Right lung (tissue), 2 donors: ENCODE measurements at regions not wholly inside any gene's neighbourhood (a gene's known extent, or its start where the extent isn't known, plus 50 kb on each side); places are given as distances from the start of the nearest gene placed in this dataset.
A peak's percentile ranks its signal among the peaks of the same experiment; 100 is the strongest.
"Not testable (repeated sequence)": the region's sequence is repeated elsewhere in the genome, so short reads cannot be mapped to it uniquely, and the experiment has no call there.

ENCODE experiments used
- DNase-seq, 2 donors: peaks; one replicate each; pipeline ENCODE4 v3.0.0-alpha.2; 2013

DNA sequence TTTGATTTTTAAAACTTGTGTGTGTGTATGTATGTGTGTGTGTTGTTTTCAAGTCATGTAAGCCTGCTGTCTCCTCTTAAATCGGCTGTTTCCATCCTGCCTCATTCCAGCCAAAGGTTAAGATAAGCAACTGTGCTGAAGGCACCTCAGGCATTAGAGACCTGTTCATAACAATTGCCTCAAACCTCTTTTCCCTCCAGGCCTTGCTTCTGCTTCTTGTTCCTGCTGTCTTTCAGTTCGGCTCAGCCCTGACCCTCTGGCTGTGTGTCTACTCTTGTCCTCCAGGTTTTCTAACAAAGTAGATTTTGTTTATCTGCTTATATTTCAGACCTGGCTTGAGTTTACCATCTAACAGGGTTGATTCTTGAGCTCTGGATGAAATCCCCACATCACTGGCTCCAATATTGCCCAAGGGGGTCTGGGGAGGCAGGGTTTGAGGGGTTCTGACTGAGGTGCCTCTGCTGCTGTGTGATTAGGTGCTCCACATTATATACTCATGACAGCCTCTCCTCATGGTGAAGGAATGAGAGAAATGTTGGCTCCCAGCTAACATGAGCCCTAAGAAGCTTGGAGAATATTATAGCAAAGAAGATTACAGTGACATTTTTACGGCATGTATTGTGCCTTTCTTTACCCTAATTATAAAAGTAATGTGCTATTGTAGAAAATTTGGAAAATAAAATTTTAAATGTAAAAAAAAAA, 229.7 kb upstream of the PIK3R1 start:
- DNase-seq = no peak

DNA sequence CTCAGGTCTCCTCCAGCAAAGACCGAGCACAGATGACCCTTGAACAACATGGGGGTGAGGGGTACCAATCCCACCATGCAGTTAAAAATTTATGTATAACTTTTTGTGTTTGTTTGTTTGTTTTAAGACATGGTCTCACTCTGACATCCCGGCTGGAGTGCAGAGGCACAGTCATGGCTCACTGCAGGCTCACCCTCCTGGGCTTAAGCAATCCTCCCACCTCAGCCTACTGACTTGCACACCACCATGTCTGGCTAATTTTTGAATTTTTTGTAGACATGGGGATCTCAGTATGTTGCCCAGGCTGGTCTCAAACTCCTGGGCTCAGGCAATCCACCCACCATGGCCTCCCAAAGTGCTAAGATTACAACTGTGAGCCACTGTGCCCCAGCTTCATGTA, 231.0 kb upstream of the PIK3R1 start:
- DNase-seq = no peak

DNA sequence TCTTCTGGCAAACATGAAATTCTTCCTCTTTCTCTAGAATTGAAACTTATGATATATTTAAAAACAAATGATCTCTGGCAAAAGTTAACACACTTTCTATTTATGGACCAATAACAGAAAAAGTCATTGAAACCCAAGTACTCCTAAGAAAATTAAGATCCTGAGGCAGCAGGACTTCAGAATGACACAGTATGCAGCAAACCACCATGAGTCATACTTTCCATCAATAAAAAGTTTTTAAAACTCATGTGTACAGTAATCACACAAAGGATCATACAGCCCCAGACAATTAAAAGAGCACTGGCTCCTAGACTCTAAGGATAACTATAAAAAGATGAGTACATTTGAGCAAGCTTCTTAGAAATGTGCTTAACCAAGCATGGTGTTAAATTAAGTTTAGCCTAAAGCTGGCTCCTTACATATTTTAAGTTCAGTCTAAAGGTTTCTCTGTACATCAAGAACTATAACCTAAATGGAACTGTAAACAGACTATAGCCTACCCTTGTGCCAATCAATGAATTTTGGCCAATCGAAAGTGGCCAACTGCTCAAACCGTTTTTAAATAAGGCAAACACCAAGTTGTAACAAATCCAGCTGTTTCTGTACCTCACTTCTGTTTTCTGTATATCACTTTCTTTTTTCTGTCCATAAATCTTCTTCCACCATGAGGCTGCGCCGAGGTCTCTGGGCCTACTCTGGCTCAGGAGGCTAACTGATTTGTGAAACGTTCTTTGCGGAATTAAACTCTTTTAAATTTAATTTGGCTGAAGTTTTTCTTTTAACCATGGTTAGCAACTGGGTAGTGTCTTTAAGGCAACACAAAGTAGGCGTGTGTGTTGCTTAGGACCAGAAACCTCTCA, 232.1 kb upstream of the PIK3R1 start:
- DNase-seq = no peak

DNA sequence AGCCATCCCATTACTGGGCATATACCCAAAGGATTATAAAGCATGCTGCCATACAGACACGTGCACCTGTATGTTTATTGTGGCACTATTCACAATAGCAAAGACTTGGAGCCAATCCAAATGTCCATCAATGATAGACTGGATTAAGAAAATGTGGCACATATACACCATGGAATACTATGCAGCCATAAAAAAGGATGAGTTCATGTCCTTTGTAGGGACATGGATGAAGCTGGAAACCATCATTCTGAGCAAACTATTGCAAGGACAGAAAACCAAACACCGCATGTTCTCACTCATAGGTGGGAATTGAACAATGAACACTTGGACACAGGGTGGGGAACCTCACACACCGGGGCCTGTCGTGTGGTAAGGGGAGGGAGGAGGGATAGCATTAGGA, 233.4 kb upstream of the PIK3R1 start:
- DNase-seq = not testable (repeated sequence)

DNA sequence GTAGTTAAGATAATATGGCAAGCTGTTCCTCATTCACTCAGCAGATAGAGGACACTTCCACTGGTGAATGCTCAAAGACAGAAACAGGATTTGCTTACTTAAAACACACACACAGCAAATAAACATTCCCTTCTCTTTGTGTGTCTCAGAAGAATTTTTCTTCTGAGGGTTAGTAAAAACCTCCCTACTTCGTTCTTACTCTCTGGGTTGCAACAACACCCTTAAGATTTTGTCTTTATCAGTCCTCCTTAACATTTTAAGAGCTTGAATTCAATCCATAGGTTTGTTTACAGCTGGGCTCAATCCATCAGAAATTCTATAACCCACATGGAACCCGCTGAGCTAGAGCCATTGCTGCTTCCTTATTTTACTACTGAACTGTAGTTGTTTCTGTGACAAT, 237.4 kb upstream of the PIK3R1 start:
- no peak for DNase-seq

DNA sequence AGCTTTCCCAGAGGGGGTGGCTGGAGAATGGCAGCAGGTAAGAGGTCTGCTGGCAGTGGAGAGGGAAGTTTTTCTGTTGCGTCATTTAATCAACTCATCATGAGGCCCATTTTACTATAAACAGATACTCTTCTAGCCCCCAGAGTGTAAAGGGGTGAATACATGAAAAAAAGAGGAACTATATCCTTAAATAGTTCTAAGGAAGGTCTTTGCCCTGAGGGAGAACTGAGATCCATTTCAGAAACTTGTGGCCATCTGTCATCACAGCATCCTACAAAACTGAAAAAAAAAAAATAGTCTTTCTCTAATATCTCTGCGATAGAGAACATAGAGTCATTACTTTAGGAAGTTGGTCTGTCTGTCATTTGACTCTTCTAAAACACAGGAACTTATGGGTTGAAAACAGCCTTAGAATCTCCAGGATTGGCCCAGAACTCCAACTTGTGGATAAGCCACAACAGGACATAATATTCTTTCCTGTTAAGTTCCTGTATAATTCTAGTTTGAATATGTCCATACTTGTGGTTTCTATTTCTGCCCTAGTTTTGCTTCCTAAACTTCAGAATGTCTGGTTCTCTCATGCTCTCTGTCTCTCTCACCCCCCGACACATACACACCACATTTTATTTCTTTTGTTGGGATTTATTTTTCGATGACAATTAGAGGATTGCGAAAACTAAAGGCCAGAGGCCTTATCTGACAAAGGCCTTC, 238.5 kb upstream of the PIK3R1 start:
- no peak for DNase-seq

DNA sequence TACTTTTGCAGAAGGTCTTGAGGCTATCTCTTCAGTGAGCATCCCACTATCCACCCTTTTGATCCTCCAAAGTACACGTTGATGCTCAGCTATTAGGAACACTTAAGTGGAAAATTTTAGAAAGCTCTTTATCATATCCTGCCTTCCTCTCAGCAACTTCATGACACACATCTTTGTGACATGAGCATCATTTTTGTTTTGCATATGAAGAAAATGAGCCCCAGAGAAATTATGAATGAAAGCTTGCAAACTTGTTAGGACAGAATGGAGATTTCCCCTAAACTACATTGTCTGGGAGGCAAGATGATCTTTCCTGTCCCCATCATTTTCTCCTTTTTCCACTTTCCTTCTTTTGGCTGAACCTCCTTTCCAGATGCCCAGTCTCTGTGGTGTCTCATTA, 239.4 kb upstream of the PIK3R1 start:
- no peak for DNase-seq

DNA sequence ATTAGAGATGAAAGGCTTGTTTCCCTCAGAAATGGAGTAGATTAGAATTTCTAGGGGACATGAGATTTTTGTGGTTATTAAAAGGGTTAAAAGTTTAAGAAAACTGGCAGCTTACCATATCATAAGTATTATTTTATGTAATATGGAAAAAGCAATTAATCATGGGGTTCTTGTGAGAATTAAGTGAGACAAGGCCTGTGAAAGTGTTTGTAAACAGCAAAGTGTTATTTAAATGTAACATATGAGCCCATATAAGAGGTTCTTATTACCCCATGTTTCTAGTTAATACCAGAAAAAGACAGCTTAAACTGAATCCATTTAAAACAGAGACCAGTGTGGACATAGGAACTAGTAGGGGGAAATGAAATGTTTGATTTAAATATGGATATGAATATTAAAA, 241.1 kb upstream of the PIK3R1 start:
- peak; percentile 72 to 80 for DNase-seq

DNA sequence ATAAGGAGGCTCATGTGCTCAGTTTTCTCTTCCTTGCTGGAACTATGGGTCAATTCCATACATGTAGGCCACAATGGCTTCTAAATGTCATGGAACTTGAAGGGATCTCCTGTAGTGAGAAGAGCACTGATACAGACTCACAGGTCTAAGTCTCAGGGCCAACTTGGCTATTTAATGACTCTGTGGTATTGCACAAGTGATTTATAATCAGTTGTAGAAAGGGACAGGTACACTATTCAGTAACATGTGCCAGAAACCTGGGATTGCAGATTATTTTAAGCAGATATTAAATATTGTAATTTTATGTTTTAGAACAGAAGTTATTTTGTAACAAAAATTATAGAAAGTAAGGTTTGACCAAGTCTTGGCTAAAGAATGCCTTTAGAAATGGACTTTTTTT, 241.5 kb upstream of the PIK3R1 start:
- no peak for DNase-seq

DNA sequence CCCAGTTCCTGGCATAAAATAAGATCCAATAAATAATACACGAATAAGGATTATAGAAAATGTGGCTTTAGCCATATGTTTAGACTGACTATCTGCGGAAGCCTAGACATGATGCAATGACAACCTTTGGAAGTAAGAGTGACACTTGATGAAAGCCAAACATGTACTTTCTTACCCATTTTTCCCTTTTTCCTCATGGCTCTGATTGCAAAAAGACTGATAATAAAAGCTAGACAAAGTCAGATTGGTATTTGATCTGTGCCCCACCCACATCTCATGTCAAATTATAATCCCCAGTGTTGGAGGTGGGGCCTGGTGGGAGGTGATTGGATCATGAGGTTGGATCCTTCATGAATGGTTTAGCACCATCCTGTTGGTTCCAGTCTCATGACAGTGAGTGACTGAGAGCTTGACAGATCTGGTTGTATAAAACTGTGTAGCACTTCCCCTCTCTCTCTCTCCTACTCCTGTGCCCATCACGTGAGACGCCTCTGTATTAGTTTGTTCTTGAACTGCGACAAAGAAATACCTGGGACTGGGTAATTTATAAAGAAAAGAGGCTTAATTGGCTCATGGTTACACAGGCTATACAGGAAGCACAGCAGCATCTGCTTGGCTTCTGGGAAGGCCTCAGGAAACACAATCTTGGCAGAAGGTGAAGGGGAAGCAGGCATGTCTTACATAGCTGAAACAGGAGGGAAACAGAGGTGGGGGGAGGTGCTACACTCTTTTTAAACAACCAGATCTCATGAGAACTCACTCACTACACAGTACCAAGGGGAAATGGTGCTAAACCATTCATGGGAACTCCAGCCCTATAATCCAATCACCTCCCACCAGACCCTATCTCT, 243.4 kb upstream of the PIK3R1 start:
- peak; percentile 48 to 55 for DNase-seq

DNA sequence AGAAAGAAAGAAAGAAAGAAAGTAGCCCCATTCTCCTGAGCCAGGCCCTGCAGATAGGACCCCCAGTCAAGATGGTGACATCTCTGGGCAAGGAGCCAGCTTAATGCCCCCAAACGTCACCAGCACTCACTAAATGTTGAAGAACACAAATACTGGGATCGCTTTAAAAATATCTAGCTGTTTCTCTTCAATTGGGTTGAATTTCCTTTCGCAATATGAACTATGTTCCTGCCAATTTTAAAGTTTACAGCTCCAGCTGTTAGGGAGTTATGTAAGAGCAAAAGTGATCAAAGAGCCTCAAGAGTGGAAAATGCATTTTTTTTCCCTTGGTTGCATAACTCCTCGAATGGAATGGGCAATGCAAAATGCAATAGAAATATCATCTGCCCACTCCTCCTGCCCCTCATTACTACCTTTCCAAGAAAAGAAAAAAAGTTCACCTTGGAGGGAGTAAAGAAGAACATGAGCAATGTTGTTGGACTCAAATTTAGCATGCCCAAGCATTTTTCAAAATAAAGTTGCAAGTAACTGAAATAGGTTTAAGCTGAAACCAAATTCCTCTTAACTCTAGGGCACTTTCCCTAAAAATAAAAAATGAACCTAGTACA, 244.2 kb upstream of the PIK3R1 start:
- DNase-seq = peak; percentile 85 to 91

DNA sequence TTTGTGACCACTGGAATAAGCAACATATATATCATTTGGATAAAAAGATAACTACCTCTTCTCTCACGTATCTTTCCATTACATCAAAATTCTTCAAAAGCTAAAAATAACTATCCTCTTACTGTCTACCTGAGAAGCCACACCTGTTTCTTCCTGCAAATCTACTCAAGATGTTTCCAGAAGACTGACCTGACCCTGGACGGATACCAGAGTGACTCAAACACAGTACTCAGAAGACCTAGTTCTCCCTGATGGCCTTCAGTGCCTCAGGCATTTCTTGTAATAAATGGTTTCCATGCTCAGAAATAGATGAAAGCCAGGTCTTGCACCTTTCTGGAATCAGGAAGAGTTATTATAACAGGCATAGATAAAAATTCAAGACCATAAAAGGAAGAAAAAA, 245.9 kb upstream of the PIK3R1 start:
- DNase-seq = no peak

DNA sequence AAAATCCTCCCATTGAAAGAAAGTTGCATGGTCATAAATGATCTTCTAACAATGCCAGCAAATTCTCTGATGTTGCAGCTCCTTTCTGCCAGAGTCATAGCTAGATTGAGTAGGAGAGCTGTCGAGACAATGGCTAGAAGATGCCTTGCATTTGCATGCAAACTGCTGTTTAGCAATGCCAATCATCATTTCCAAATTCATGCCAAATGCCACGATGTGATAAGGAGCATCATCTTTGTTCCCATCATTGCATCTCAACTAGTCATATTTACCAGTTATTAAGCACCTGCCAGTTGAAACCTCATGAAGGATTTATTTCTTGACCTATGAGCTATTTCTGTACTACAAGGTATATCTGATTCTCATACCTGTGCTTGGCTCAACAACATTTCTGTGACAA, 246.4 kb upstream of the PIK3R1 start:
- no peak for DNase-seq

DNA sequence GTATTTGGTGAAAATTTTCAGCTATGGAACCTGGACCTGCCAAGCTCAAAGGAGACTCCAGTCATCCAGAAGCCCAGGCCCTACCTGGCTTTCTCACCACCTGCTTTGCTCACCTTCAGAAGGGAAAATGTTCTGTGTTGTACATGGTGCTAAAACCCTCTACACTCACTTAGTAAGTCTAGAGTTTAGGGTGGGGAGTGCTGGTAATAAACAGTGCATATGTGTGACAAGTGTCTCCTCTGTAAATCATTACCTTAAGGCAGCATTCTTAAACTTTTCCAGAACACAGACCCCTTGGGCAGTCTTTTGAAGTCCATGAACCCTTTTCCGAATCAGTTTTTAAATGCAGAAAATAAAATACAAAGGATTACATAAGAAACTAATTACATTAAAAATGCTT, 248.8 kb upstream of the PIK3R1 start:
- DNase-seq = no peak

DNA sequence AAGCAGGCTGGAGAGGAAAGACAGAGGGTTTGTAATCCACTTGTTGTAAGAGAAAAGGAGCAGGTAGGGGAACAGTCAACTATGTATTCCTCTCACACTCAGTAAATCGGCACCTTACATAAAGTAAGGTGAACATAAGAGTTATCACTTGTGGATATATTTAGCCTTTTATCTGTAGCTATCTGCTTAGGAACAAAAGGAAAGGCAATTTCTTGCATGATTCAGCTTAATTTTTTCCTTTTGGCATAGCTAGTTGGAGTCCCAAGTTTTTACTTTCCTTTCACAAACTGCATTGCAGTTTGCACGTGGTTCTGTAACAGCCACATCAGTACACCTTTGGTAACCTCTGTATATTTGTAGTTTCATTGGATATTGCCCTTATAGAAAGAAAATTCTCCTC, 250.9 kb upstream of the PIK3R1 start:
- DNase-seq = no peak

DNA sequence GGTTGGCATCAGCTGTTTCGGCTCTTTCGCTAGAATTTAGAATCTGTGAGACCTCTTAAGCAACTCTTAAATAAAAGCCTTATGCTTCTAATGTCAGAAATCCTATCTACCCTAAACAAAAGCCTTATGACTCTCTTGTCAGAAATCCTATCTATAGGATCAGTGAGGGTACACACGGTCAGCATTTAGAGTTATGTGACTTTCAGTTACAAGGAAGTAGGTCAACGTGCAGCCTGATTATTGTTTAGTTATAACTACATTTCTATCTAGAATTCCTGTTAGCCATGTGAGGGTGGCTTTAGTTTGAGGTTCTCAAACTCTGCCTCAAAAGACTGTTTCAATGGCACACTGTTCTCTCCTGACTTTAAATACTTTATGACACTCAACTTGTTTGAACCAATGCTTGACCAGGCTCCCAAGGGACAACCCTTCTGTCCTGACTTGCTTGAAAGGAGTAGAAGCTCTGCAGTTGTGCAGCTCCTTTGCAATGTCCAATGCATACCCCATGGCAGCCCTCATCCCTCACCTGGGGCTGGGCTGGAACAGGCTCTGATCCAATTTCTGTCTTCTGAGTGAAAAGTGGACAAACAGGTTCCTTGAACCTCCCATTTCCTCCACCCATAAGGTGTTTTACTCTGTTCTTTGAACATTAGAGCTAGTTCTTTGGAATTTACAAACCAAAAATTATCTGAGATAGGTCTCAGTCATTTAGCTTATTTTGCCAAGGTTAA, 251.6 kb upstream of the PIK3R1 start:
- DNase-seq = peak in 1 of 2 donors; percentile 23

DNA sequence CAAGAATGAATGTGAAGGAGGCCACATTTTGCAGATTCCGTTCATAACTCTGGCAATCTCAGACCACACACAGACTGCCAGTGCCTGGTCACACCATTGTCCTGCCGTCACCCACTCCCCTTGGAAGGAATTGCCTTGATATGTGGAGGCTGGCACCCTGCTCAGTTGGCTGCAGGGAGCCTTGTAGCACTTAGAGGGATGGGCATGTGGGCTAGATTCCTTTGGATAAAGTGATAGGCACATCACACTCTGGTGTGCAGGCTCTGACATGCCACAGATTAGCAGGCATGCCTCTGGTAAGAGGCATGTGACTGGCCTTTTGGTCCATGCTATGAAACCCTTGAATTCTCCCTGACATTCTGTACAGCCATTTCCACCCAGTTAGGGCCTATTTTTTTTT, 254.6 kb upstream of the PIK3R1 start:
- no peak for DNase-seq

DNA sequence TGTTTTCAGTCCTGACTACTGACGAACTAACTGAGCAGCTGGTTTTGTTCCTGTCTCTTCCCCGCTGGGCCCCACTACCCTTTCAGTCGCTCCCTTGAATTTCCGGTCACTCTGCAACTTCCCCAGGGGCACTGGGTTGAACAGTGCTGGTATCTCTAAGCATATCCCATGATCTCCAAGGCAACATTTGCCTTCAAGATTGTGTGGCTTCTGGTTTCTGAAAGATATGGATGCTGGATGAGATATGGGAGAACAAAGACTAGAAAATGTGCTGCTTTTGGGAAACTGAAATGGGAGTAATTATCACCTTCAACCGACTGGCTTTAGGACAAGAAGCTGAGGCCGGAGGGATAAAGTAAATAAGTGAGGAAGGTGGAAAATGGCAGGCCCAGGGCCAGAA, 258.2 kb upstream of the PIK3R1 start:
- DNase-seq = no peak

DNA sequence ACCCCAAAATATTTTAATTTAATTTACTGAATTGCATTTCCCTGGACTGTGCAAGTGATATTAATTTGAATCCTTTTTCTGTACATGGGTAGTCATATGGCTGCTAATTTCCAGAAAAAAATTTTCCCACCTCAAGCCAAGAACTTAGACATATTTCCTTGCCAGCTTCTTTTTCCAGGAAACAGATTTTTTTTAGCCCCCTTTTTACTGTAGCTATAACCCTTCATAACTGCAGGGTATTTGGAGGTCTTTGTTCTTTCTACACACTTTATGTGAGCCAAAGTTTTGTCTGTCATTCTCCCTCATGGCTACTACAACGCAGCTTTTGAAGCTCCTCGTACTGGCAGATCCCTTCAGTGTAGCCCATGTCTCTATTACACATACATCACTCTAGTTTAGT, 261.2 kb upstream of the PIK3R1 start:
- no peak for DNase-seq

DNA sequence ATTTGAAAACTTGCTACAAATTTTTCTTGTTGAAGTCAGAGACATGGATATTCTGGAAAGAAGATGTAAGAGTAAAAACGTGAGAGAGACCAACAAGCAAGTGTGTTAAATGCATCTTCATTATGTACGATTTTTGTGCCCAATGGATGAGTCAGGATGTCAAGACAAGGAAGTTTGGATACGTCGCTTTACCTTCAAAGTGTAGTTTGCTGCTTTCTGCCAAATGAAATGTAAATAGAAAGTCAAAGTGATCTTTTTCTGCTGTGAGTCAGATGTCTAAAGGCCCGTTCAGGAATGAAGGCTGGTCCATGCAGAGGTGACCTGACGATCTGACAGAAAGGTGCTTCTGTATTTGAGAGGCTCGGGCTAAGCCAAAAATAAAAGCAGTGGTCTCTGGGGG, 273.1 kb upstream of the PIK3R1 start:
- no peak for DNase-seq
